ENCODE measurements at regions not wholly inside any gene's neighbourhood (a gene's known extent, or its start where the extent isn't known, plus 50 kb on each side); places are given as distances from the start of the nearest gene placed in this dataset.
"Not testable (repeated sequence)": the region's sequence is repeated elsewhere in the genome, so short reads cannot be mapped to it uniquely, and the experiment has no call there.

DNA sequence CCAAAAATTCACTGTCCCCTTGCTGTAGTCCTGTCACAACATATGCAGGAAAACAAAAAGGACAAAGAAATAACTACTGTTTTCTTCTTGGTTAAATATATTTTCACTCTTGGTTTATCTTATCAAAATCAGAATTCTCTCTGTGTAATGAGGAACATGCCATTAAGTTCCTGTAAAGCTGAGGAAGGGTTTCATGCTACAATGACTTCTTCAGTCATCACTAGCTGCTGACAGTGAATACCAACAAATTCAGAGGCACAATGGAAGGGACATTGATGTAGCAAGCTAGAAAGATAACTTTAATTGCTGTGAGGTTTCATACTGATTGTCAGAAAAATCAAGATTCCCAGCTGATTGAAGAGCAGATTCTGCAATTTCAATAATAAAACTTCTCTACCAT, 782.9 kb upstream of the HTR2C start:
- no peaks in the 10 kb centered on the region for H3K9me3 ChIP-seq (ENCODE audit: low read length)
- CTCF ChIA-PET = no interaction called here

DNA sequence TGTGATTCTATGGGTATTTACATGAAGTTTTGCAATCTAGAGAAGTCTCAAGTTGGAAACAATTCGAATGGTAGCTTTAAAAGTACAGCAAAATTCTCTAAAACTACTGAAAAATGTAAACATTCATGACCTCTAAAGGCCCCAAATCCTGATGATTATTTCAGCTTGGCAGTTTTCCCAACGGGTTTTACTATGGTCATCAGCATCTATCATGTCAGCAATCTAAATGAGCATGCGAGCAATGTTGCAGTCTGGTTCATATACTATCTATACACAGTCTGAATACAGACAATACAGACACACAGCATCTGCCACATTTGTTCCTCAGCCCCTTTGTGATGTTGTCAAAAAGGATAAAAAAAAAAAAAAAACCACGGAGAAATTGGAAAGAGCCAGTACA, 790.3 kb upstream of the HTR2C start:
- Histone ChIP-seq H3K27ac (ENCODE audit: low read length) (no peak overlapping the region), H3K27me3 (ENCODE audit: low read length) (no peaks in the 10 kb centered on the region), H3K9ac (ENCODE audit: low read length) (no peak overlapping the region), H3K9me2 (replicated peaks; ENCODE audit: low read length) (no peaks in the 10 kb centered on the region), H3K79me2 (ENCODE audit: low read length) (no peaks in the 10 kb centered on the region), H3K36me3 (ENCODE audit: low read depth, low read length) (no peaks in the 10 kb centered on the region), H3F3A (ENCODE audit: low read length, unreplicated experiment) (no peaks in the 10 kb centered on the region), H3K4me2 (ENCODE audit: low read length) (no peak overlapping the region), H4K20me1 (ENCODE audit: low read length) (no peaks in the 10 kb centered on the region), H3K4me3 (ENCODE audit: low read length) (no peak overlapping the region), H3K4me1 (ENCODE audit: insufficient read depth, low read length) (no peaks in the 10 kb centered on the region), H3K9me3 (ENCODE audit: low read length) (no peaks in the 10 kb centered on the region), H2AFZ (ENCODE audit: low read length) (no peak overlapping the region)
- TF ChIP-seq EZH2 (IDR thresholded peaks at IDR 0.05; ENCODE audit: low read length, unreplicated experiment) (no peak), EZH2phosphoT487 (IDR thresholded peaks at IDR 0.05; ENCODE audit: borderline replicate concordance, low read length) (no peak)
- TF ChIP-seq, protein P1, sequence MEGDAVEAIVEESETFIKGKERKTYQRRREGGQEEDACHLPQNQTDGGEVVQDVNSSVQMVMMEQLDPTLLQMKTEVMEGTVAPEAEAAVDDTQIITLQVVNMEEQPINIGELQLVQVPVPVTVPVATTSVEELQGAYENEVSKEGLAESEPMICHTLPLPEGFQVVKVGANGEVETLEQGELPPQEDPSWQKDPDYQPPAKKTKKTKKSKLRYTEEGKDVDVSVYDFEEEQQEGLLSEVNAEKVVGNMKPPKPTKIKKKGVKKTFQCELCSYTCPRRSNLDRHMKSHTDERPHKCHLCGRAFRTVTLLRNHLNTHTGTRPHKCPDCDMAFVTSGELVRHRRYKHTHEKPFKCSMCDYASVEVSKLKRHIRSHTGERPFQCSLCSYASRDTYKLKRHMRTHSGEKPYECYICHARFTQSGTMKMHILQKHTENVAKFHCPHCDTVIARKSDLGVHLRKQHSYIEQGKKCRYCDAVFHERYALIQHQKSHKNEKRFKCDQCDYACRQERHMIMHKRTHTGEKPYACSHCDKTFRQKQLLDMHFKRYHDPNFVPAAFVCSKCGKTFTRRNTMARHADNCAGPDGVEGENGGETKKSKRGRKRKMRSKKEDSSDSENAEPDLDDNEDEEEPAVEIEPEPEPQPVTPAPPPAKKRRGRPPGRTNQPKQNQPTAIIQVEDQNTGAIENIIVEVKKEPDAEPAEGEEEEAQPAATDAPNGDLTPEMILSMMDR (conservative IDR thresholded peaks at IDR 0.05; ENCODE audit: low read depth, low read length) = no peak
- intact Hi-C loops (cut with micrococcal nuclease) = no loop called here
- POLR2A ChIA-PET (ENCODE audit: unreplicated experiment) = no interaction called here
- ATAC-seq = no peak
- no TSS peak for BruUV-seq (replicated peaks)
- DNase-seq = no peak
- CTCF ChIA-PET = no interaction called here

More for the DNA sequence above, 782.9 kb upstream of the HTR2C start:
- Histone ChIP-seq H3K4me1 (ENCODE audit: insufficient read depth, low read length) (no peaks in the 10 kb centered on the region), H3F3A (ENCODE audit: low read length, unreplicated experiment) (no peaks in the 10 kb centered on the region), H3K27me3 (ENCODE audit: low read length) (no peaks in the 10 kb centered on the region), H3K4me2 (ENCODE audit: low read length) (no peak overlapping the region), H3K4me3 (ENCODE audit: low read length) (no peak overlapping the region), H2AFZ (ENCODE audit: low read length) (no peak overlapping the region), H3K27ac (ENCODE audit: low read length) (no peak overlapping the region), H3K9ac (ENCODE audit: low read length) (no peak overlapping the region), H4K20me1 (ENCODE audit: low read length) (no peaks in the 10 kb centered on the region), H3K36me3 (ENCODE audit: low read depth, low read length) (no peaks in the 10 kb centered on the region), H3K79me2 (ENCODE audit: low read length) (no peaks in the 10 kb centered on the region), H3K9me2 (replicated peaks; ENCODE audit: low read length) (no peaks in the 10 kb centered on the region)
- no peak for ATAC-seq
- TF ChIP-seq EZH2 (IDR thresholded peaks at IDR 0.05; ENCODE audit: low read length, unreplicated experiment) (no peak), EZH2phosphoT487 (IDR thresholded peaks at IDR 0.05; ENCODE audit: borderline replicate concordance, low read length) (no peak)
- TF ChIP-seq, protein P1 (conservative IDR thresholded peaks at IDR 0.05; ENCODE audit: low read depth, low read length) = no peak
- BruUV-seq (replicated peaks) = no TSS peak
- POLR2A ChIA-PET (ENCODE audit: unreplicated experiment) = no interaction called here
- DNase-seq = no peak
- intact Hi-C loops (cut with micrococcal nuclease) = no loop called here

DNA sequence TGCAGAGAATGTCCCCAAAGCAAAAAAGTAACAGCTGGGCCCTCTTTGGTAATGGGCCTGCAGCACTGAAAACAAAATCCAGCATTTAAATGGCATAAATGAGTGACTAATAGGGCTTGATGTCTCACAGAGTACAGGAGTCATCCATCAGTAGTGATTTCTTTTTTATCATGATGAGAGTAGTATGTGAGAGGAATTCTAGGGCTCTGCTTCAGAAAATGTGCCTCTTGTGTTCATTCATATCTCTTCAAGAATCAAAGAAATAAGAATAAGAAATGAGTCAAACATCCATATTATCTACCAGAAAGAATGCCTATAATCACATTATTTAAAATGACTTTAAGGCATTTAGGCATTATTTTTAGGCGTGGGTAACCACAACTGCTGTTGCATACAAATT, 792.9 kb upstream of the HTR2C start:
- Histone ChIP-seq H2AFZ (ENCODE audit: low read length) (no peak overlapping the region), H3K27me3 (ENCODE audit: low read length) (no peaks in the 10 kb centered on the region), H3K4me3 (ENCODE audit: low read length) (no peak overlapping the region), H4K20me1 (ENCODE audit: low read length) (no peaks in the 10 kb centered on the region), H3K4me1 (ENCODE audit: insufficient read depth, low read length) (no peaks in the 10 kb centered on the region), H3K4me2 (ENCODE audit: low read length) (no peak overlapping the region), H3K9me2 (replicated peaks; ENCODE audit: low read length) (no peaks in the 10 kb centered on the region), H3K79me2 (ENCODE audit: low read length) (no peaks in the 10 kb centered on the region), H3K9me3 (ENCODE audit: low read length) (no peaks in the 10 kb centered on the region), H3K36me3 (ENCODE audit: low read depth, low read length) (no peaks in the 10 kb centered on the region), H3K27ac (ENCODE audit: low read length) (no peak overlapping the region), H3K9ac (ENCODE audit: low read length) (no peak overlapping the region), H3F3A (ENCODE audit: low read length, unreplicated experiment) (no peaks in the 10 kb centered on the region)
- no peak for DNase-seq
- ChIA-PET CTCF (no interaction called here), POLR2A (ENCODE audit: unreplicated experiment) (no interaction called here)
- intact Hi-C loops (cut with micrococcal nuclease) = no loop called here
- TF ChIP-seq, protein P1 (conservative IDR thresholded peaks at IDR 0.05; ENCODE audit: low read depth, low read length) = no peak
- BruUV-seq (replicated peaks) = no TSS peak
- no peak for ATAC-seq

DNA sequence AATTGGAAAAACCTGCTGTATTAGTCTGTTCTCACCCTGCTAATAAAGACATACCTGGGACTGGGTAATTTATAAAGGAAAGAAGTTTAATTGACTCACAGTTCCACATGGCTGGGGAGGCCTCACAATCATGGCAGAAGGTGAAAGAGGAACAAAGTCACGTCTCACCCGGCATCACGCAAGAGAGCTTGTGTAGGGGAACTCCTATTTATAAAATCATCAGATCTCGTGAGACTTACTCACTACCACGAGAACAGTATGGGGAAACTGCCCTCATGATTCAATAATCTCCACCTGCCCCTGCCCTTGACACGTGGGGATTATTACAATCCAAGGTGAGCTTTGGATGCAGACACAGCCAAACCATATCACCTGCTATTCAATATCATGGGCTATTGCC, 799.1 kb upstream of the HTR2C start:
- POLR2A ChIA-PET (ENCODE audit: unreplicated experiment); H3K79me2 ChIP-seq (ENCODE audit: low read length); H2AFZ ChIP-seq (ENCODE audit: low read length); intact Hi-C loops (cut with micrococcal nuclease); CTCF ChIA-PET; H3K4me1 ChIP-seq (ENCODE audit: insufficient read depth, low read length); H3K27ac ChIP-seq (ENCODE audit: low read length); H3K9ac ChIP-seq (ENCODE audit: low read length); H3K9me3 ChIP-seq (ENCODE audit: low read length); H3K4me3 ChIP-seq (ENCODE audit: low read length); BruUV-seq (replicated peaks); H3K27me3 ChIP-seq (ENCODE audit: low read length); H3K4me2 ChIP-seq (ENCODE audit: low read length); DNase-seq; ATAC-seq; H3K9me2 ChIP-seq (replicated peaks; ENCODE audit: low read length); H3K36me3 ChIP-seq (ENCODE audit: low read depth, low read length); H3F3A ChIP-seq (ENCODE audit: low read length, unreplicated experiment); H4K20me1 ChIP-seq (ENCODE audit: low read length): not testable (repeated sequence)
